H1 (cell line): ENCODE measurements at regions not wholly inside any gene's neighbourhood (a gene's known extent, or its start where the extent isn't known, plus 50 kb on each side); places are given as distances from the start of the nearest gene placed in this dataset.

Experiments used
- RXRA ChIP-seq: IDR thresholded peaks from 2 replicates; pipeline ENCODE4 v1.6.1; 2011; ENCODE audit warnings: low read depth, mild to moderate bottlenecking, low read length, moderate library complexity; ENCODE audit not compliant: insufficient read depth
- TEAD4 ChIP-seq: IDR thresholded peaks from 2 replicates; pipeline ENCODE4 v1.6.1; 2012; ENCODE audit warnings: low read depth, low read length, inconsistent platforms, mixed read lengths
- TF ChIP-seq, protein P1 (sequence below): fragments of 300-600 bp; sonication (generic); IDR thresholded peaks from 2 replicates; pipeline ENCODE4 v1.7.1; 2012; ENCODE audit warnings: low read length, moderate library complexity, mild to moderate bottlenecking, inconsistent platforms; ENCODE audit not compliant: insufficient replicate concordance

GRCh38 chr10:4696186-4696585 is 129.8 kb upstream of the AKR1E2 start (continued):
- TF ChIP-seq, protein P1, sequence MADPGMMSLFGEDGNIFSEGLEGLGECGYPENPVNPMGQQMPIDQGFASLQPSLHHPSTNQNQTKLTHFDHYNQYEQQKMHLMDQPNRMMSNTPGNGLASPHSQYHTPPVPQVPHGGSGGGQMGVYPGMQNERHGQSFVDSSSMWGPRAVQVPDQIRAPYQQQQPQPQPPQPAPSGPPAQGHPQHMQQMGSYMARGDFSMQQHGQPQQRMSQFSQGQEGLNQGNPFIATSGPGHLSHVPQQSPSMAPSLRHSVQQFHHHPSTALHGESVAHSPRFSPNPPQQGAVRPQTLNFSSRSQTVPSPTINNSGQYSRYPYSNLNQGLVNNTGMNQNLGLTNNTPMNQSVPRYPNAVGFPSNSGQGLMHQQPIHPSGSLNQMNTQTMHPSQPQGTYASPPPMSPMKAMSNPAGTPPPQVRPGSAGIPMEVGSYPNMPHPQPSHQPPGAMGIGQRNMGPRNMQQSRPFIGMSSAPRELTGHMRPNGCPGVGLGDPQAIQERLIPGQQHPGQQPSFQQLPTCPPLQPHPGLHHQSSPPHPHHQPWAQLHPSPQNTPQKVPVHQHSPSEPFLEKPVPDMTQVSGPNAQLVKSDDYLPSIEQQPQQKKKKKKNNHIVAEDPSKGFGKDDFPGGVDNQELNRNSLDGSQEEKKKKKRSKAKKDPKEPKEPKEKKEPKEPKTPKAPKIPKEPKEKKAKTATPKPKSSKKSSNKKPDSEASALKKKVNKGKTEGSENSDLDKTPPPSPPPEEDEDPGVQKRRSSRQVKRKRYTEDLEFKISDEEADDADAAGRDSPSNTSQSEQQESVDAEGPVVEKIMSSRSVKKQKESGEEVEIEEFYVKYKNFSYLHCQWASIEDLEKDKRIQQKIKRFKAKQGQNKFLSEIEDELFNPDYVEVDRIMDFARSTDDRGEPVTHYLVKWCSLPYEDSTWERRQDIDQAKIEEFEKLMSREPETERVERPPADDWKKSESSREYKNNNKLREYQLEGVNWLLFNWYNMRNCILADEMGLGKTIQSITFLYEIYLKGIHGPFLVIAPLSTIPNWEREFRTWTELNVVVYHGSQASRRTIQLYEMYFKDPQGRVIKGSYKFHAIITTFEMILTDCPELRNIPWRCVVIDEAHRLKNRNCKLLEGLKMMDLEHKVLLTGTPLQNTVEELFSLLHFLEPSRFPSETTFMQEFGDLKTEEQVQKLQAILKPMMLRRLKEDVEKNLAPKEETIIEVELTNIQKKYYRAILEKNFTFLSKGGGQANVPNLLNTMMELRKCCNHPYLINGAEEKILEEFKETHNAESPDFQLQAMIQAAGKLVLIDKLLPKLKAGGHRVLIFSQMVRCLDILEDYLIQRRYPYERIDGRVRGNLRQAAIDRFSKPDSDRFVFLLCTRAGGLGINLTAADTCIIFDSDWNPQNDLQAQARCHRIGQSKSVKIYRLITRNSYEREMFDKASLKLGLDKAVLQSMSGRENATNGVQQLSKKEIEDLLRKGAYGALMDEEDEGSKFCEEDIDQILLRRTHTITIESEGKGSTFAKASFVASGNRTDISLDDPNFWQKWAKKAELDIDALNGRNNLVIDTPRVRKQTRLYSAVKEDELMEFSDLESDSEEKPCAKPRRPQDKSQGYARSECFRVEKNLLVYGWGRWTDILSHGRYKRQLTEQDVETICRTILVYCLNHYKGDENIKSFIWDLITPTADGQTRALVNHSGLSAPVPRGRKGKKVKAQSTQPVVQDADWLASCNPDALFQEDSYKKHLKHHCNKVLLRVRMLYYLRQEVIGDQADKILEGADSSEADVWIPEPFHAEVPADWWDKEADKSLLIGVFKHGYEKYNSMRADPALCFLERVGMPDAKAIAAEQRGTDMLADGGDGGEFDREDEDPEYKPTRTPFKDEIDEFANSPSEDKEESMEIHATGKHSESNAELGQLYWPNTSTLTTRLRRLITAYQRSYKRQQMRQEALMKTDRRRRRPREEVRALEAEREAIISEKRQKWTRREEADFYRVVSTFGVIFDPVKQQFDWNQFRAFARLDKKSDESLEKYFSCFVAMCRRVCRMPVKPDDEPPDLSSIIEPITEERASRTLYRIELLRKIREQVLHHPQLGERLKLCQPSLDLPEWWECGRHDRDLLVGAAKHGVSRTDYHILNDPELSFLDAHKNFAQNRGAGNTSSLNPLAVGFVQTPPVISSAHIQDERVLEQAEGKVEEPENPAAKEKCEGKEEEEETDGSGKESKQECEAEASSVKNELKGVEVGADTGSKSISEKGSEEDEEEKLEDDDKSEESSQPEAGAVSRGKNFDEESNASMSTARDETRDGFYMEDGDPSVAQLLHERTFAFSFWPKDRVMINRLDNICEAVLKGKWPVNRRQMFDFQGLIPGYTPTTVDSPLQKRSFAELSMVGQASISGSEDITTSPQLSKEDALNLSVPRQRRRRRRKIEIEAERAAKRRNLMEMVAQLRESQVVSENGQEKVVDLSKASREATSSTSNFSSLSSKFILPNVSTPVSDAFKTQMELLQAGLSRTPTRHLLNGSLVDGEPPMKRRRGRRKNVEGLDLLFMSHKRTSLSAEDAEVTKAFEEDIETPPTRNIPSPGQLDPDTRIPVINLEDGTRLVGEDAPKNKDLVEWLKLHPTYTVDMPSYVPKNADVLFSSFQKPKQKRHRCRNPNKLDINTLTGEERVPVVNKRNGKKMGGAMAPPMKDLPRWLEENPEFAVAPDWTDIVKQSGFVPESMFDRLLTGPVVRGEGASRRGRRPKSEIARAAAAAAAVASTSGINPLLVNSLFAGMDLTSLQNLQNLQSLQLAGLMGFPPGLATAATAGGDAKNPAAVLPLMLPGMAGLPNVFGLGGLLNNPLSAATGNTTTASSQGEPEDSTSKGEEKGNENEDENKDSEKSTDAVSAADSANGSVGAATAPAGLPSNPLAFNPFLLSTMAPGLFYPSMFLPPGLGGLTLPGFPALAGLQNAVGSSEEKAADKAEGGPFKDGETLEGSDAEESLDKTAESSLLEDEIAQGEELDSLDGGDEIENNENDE, result no peak
- TF ChIP-seq TEAD4, result no peak
- TF ChIP-seq RXRA, result no peak
